HL-60 (cell line): ENCODE measurements at regions not wholly inside any gene's neighbourhood (a gene's known extent, or its start where the extent isn't known, plus 50 kb on each side); places are given as distances from the start of the nearest gene placed in this dataset.

ENCODE experiments used
- DNase-seq, 2 experiments: peaks; one replicate each; pipeline ENCODE4 v3.0.0-alpha.2; 2010 to 2020; ENCODE audit warnings: low read depth in 1 of 2, low spot score in 1 of 2
- H3K27ac ChIP-seq: fragments of 250-450 bp; sonication (Bioruptor Pico); replicated peaks from 2 replicates; pipeline ENCODE4 v1.5.1; 2020; ENCODE audit warnings: mild to moderate bottlenecking, moderate library complexity
- H3K27me3 ChIP-seq: fragments of 250-450 bp; sonication (Bioruptor Pico); 2 replicates; pipeline ENCODE4 v1.5.1; 2021; ENCODE audit warnings: mild to moderate bottlenecking, moderate library complexity; ENCODE audit not compliant: insufficient read depth, poor library complexity, severe bottlenecking
- H3K4me3 ChIP-seq: replicated peaks from 2 replicates; pipeline ENCODE4 v1.5.1; 2011; ENCODE audit warnings: mild to moderate bottlenecking, control low read depth, low read length; ENCODE audit not compliant: insufficient read depth
- CTCF ChIP-seq: IDR thresholded peaks from one replicate; pipeline ENCODE4 v1.5.1; 2011; ENCODE audit warnings: low read length, control low read depth, inconsistent platforms; ENCODE audit not compliant: insufficient read depth
- GABPA ChIP-seq: IDR thresholded peaks from 2 replicates; pipeline ENCODE4 v1.6.1; 2012; ENCODE audit warnings: low read depth
- POLR2AphosphoS5 ChIP-seq: IDR thresholded peaks from 2 replicates; pipeline ENCODE4 v1.6.1; 2012; ENCODE audit warnings: low read depth
- SPI1 ChIP-seq: IDR thresholded peaks from 2 replicates; pipeline ENCODE4 v1.6.1; 2012; ENCODE audit warnings: low read depth, mild to moderate bottlenecking, borderline replicate concordance
- TF ChIP-seq, protein P1 (sequence below): IDR thresholded peaks from 2 replicates; pipeline ENCODE4 v1.6.1; 2012; ENCODE audit warnings: low read depth; ENCODE audit not compliant: insufficient replicate concordance

GRCh38 chr4:144362366-144362765 lies 221.8 kb upstream of the GYPA start:
- no peak overlapping the region for H3K4me3 ChIP-seq
- no peak for TF ChIP-seq POLR2AphosphoS5
- no peak for TF ChIP-seq SPI1
- TF ChIP-seq GABPA, result no peak
- TF ChIP-seq, protein P1, sequence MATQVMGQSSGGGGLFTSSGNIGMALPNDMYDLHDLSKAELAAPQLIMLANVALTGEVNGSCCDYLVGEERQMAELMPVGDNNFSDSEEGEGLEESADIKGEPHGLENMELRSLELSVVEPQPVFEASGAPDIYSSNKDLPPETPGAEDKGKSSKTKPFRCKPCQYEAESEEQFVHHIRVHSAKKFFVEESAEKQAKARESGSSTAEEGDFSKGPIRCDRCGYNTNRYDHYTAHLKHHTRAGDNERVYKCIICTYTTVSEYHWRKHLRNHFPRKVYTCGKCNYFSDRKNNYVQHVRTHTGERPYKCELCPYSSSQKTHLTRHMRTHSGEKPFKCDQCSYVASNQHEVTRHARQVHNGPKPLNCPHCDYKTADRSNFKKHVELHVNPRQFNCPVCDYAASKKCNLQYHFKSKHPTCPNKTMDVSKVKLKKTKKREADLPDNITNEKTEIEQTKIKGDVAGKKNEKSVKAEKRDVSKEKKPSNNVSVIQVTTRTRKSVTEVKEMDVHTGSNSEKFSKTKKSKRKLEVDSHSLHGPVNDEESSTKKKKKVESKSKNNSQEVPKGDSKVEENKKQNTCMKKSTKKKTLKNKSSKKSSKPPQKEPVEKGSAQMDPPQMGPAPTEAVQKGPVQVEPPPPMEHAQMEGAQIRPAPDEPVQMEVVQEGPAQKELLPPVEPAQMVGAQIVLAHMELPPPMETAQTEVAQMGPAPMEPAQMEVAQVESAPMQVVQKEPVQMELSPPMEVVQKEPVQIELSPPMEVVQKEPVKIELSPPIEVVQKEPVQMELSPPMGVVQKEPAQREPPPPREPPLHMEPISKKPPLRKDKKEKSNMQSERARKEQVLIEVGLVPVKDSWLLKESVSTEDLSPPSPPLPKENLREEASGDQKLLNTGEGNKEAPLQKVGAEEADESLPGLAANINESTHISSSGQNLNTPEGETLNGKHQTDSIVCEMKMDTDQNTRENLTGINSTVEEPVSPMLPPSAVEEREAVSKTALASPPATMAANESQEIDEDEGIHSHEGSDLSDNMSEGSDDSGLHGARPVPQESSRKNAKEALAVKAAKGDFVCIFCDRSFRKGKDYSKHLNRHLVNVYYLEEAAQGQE, result no peak
- no peak for TF ChIP-seq CTCF
- no peak for DNase-seq
- H3K27me3 ChIP-seq, result no peaks in the 10 kb centered on the region
- no peak overlapping the region for H3K27ac ChIP-seq

GRCh38 chr4:144363890-144364289 lies 223.4 kb upstream of the GYPA start:
- TF ChIP-seq CTCF (no peak), SPI1 (no peak), GABPA (no peak), POLR2AphosphoS5 (no peak)
- TF ChIP-seq, protein P1, result no peak
- Histone ChIP-seq H3K27ac (no peak overlapping the region), H3K4me3 (no peak overlapping the region), H3K27me3 (no peaks in the 10 kb centered on the region)
- DNase-seq, result no peak

- H3K27me3 ChIP-seq, result no peaks in the 10 kb centered on the region
- DNase-seq, result no peak
- H3K4me3 ChIP-seq, result no peak overlapping the region
- TF ChIP-seq, protein P1, result no peak
- TF ChIP-seq GABPA (no peak), CTCF (no peak), SPI1 (no peak), POLR2AphosphoS5 (no peak)
- H3K27ac ChIP-seq, result no peak overlapping the region
Observed at GRCh38 chr4:144366425-144366824, 225.9 kb upstream of the GYPA start.
